ENCODE measurements at regions not wholly inside any gene's neighbourhood (a gene's known extent, or its start where the extent isn't known, plus 50 kb on each side); places are given as distances from the start of the nearest gene placed in this dataset.

- no peak for TF ChIP-seq CTCF (IDR thresholded peaks at IDR 0.05)
- no peak for TF ChIP-seq EP300 (IDR thresholded peaks at IDR 0.05; ENCODE audit: low read depth)
Measured at GRCh38 chr16:74053312-74053711, 243.3 kb upstream of the PSMD7 start.
